Uterus (tissue), 3 donors: ENCODE measurements at regions not wholly inside any gene's neighbourhood (a gene's known extent, or its start where the extent isn't known, plus 50 kb on each side); places are given as distances from the start of the nearest gene placed in this dataset.

ENCODE experiments used
- DNase-seq, 2 donors: peaks; one replicate each; pipeline ENCODE4 v3.0.0-alpha.2; 2019 to 2020
- H3K27ac ChIP-seq, 2 donors: fragments of 200-600 bp; sonication (generic); 1 replicate in 1 of 2; 2 replicates in 1 of 2; pipeline ENCODE4 v1.5.1; 2016 to 2018
- H3K27me3 ChIP-seq, 2 donors: fragments of 200-600 bp; sonication (generic); one replicate each; pipeline ENCODE4 v1.5.1; 2018 to 2019; ENCODE audit warnings: control low read depth in 1 of 2
- H3K36me3 ChIP-seq, 2 donors: fragments of 200-600 bp; sonication (generic); one replicate each; pipeline ENCODE4 v1.5.1; 2019; ENCODE audit warnings: control low read depth in 1 of 2
- H3K4me1 ChIP-seq, 2 donors: fragments of 200-600 bp; sonication (generic); one replicate each; pipeline ENCODE4 v1.5.1; 2018 to 2019; ENCODE audit warnings: control low read depth in 1 of 2
- H3K4me3 ChIP-seq, 2 donors: fragments of 200-600 bp; sonication (generic); 1 replicate in 1 of 2; 2 replicates in 1 of 2; pipeline ENCODE4 v1.5.1; 2018 to 2019; ENCODE audit warnings: mild to moderate bottlenecking in 1 of 2
- H3K9me3 ChIP-seq, 2 donors: fragments of 200-600 bp; sonication (generic); one replicate each; pipeline ENCODE4 v1.5.1; 2019; ENCODE audit warnings: control low read depth in 1 of 2
- CTCF ChIP-seq, 4 experiments: fragments of 200-600 bp in 2 of 4; fragments of 450-650 bp in 2 of 4; sonication (generic) in 2 of 4; IDR thresholded peaks; one replicate each; pipeline ENCODE4 v1.5.1; 2016 to 2019; ENCODE audit warnings: antibody characterized with exemption in 4 of 4, mild to moderate bottlenecking in 2 of 4, moderate library complexity in 1 of 4
- POLR2A ChIP-seq, 2 donors: fragments of 450-650 bp; IDR thresholded peaks; one replicate each; pipeline ENCODE4 v1.6.1; 2016; ENCODE audit warnings: antibody characterized with exemption in 2 of 2, mild to moderate bottlenecking in 1 of 2, moderate library complexity in 1 of 2
- intact Hi-C: fragments of 100-400 bp; cut with DNase I; formaldehyde crosslinking; loops from one replicate; pipeline ENCODE4 v1.15.1; 2023; ENCODE audit warnings: low total_unique reads
- donor health status: DM: yes; HTN: yes; CAD: no.

- H3K4me3 ChIP-seq: no peak overlapping the region
- DNase-seq: no peak
- intact Hi-C loops: no loop called here
- H3K27ac ChIP-seq: no peak overlapping the region
- TF ChIP-seq POLR2A (IDR thresholded peaks at IDR 0.05) (no peak), CTCF (IDR thresholded peaks at IDR 0.05) (no peak)
- H3K9me3 ChIP-seq: no peaks in the 10 kb centered on the region
- no peaks in the 10 kb centered on the region for H3K27me3 ChIP-seq
- H3K36me3 ChIP-seq: no peaks in the 10 kb centered on the region
- H3K4me1 ChIP-seq: no peaks in the 10 kb centered on the region
Measured at GRCh38 chr12:64943686-64944085, 119.2 kb downstream of the TBC1D30 start.

GRCh38 chr12:64944966-64945365 is 120.5 kb downstream of the TBC1D30 start:
- H3K27ac ChIP-seq: no peak overlapping the region
- no peaks in the 10 kb centered on the region for H3K9me3 ChIP-seq
- H3K27me3 ChIP-seq: no peaks in the 10 kb centered on the region
- no peak overlapping the region for H3K4me3 ChIP-seq
- no peak for DNase-seq
- intact Hi-C loops: no loop called here
- H3K4me1 ChIP-seq: no peaks in the 10 kb centered on the region
- H3K36me3 ChIP-seq: no peaks in the 10 kb centered on the region
- TF ChIP-seq CTCF (IDR thresholded peaks at IDR 0.05) (no peak), POLR2A (IDR thresholded peaks at IDR 0.05) (no peak)

GRCh38 chr12:64946132-64946829 is 121.8 kb downstream of the TBC1D30 start:
- TF ChIP-seq CTCF (IDR thresholded peaks at IDR 0.05) (no peak), POLR2A (IDR thresholded peaks at IDR 0.05) (no peak)
- intact Hi-C loops: no loop called here
- no peaks in the 10 kb centered on the region for H3K4me1 ChIP-seq
- no peak overlapping the region for H3K27ac ChIP-seq
- H3K9me3 ChIP-seq: no peaks in the 10 kb centered on the region
- no peak overlapping the region for H3K4me3 ChIP-seq
- H3K36me3 ChIP-seq: no peaks in the 10 kb centered on the region
- peak; percentile 15 to 21 for DNase-seq
- no peaks in the 10 kb centered on the region for H3K27me3 ChIP-seq

GRCh38 chr12:64950711-64951298 is 126.4 kb downstream of the TBC1D30 start:
- H3K27ac ChIP-seq: no peak overlapping the region
- TF ChIP-seq CTCF (IDR thresholded peaks at IDR 0.05) (no peak), POLR2A (IDR thresholded peaks at IDR 0.05) (no peak)

GRCh38 chr12:64951944-64952343 is 127.5 kb downstream of the TBC1D30 start:
- intact Hi-C loops: no loop called here
- no peak overlapping the region for H3K4me3 ChIP-seq
- H3K27ac ChIP-seq: no peak overlapping the region
- DNase-seq: no peak
- H3K4me1 ChIP-seq: no peaks in the 10 kb centered on the region
- no peaks in the 10 kb centered on the region for H3K36me3 ChIP-seq
- H3K27me3 ChIP-seq: no peaks in the 10 kb centered on the region
- TF ChIP-seq CTCF (IDR thresholded peaks at IDR 0.05) (no peak), POLR2A (IDR thresholded peaks at IDR 0.05) (no peak)
- H3K9me3 ChIP-seq: no peaks in the 10 kb centered on the region

More at GRCh38 chr12:64950711-64951298, 126.4 kb downstream of the TBC1D30 start:
- H3K9me3 ChIP-seq: no peaks in the 10 kb centered on the region
- H3K4me1 ChIP-seq: no peaks in the 10 kb centered on the region
- intact Hi-C loops: no loop called here
- no peaks in the 10 kb centered on the region for H3K36me3 ChIP-seq
- no peak overlapping the region for H3K4me3 ChIP-seq
- no peaks in the 10 kb centered on the region for H3K27me3 ChIP-seq
- DNase-seq: no peak
